A549 (cell line): ENCODE measurements at regions not wholly inside any gene's neighbourhood (a gene's known extent, or its start where the extent isn't known, plus 50 kb on each side); places are given as distances from the start of the nearest gene placed in this dataset.

ENCODE experiments used
- CEBPB ChIP-seq, 2 experiments: fragments of >200 bp in 1 of 2; sonication (Bioruptor Twin) in 1 of 2; formaldehyde crosslinking in 1 of 2; IDR thresholded peaks; 2 replicates each; pipeline ENCODE4 v1.6.1; 2012 to 2016
- CHD4 ChIP-seq: fragments of 200-600 bp; sonication (generic); IDR thresholded peaks from 2 replicates; pipeline ENCODE4 v1.6.1; 2016; ENCODE audit warnings: antibody characterized with exemption, mild to moderate bottlenecking, borderline replicate concordance
- GATA3 ChIP-seq: IDR thresholded peaks from 2 replicates; pipeline ENCODE4 v1.6.1; 2012; ENCODE audit warnings: borderline replicate concordance
- KDM1A ChIP-seq: fragments of 200-600 bp; sonication (generic); IDR thresholded peaks from 2 replicates; pipeline ENCODE4 v1.6.1; 2016; ENCODE audit warnings: low read depth, mild to moderate bottlenecking
- MAFK ChIP-seq: fragments of 450-650 bp; IDR thresholded peaks from 2 replicates; pipeline ENCODE4 v1.6.1; 2014; ENCODE audit not compliant: partially characterized antibody
- POLR2A ChIP-seq: IDR thresholded peaks from 2 replicates; pipeline ENCODE4 v1.6.1; 2012; ENCODE audit warnings: mild to moderate bottlenecking, low read length
- RAD21 ChIP-seq, 2 experiments: fragments of >200 bp in 1 of 2; sonication (Bioruptor Twin) in 1 of 2; formaldehyde crosslinking in 1 of 2; IDR thresholded peaks in 1 of 2; conservative IDR thresholded peaks in 1 of 2; 2 replicates in 1 of 2; 3 replicates in 1 of 2; pipeline ENCODE4 v1.6.1; 2012 to 2018; ENCODE audit warnings: inconsistent platforms in 1 of 2
- RFX5 ChIP-seq: fragments of 450-650 bp; IDR thresholded peaks from 2 replicates; pipeline ENCODE4 v1.7.1; 2014; ENCODE audit warnings: antibody characterized with exemption, mild to moderate bottlenecking, moderate library complexity
- TP53 ChIP-seq: fragments of 250-450 bp; sonication (Bioruptor Pico); IDR thresholded peaks from 2 replicates; pipeline ENCODE4 v1.5.0; 2021; ENCODE audit warnings: mild to moderate bottlenecking, moderate library complexity
- TF ChIP-seq, protein P1 (sequence below): fragments of >200 bp; sonication (Bioruptor Twin); formaldehyde crosslinking; IDR thresholded peaks from 3 replicates; pipeline ENCODE4 v1.5.1; 2016
- TF ChIP-seq, protein P2 (sequence below): fragments of >200 bp; sonication (Bioruptor Twin); formaldehyde crosslinking; IDR thresholded peaks from 2 replicates; pipeline ENCODE4 v1.6.1; 2016
- TF ChIP-seq, protein P3 (sequence below): IDR thresholded peaks from 2 replicates; pipeline ENCODE4 v1.6.1; 2012
- TF ChIP-seq, protein P4 (sequence below): IDR thresholded peaks from 2 replicates; pipeline ENCODE4 v1.6.1; 2012
- TF ChIP-seq, protein P5 (sequence below): fragments of 250-450 bp; sonication (Bioruptor Pico); IDR thresholded peaks from 2 replicates; pipeline ENCODE4 v1.5.0; 2021; ENCODE audit warnings: mild to moderate bottlenecking, moderate library complexity, borderline replicate concordance

DNA sequence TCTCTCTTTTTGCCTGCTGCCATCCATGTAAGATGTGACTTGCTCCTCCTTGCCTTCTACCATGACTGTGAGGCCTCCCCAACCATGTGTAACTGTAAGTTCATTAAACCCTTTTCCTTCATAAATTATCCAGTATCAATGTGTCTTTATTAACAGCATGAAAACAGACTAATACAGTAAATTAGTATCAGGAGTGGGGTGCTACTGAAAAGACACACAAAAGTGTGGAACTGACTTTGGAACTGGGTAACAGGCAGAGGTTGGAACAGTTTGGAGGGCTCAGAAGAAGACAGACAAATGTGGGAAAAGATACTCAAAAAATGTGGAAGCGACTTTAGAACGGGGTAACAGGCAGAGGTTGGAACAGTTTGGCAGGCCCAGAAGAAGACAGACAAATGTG, 189.4 kb downstream of the HTR1B start:
- TF ChIP-seq, protein P1, sequence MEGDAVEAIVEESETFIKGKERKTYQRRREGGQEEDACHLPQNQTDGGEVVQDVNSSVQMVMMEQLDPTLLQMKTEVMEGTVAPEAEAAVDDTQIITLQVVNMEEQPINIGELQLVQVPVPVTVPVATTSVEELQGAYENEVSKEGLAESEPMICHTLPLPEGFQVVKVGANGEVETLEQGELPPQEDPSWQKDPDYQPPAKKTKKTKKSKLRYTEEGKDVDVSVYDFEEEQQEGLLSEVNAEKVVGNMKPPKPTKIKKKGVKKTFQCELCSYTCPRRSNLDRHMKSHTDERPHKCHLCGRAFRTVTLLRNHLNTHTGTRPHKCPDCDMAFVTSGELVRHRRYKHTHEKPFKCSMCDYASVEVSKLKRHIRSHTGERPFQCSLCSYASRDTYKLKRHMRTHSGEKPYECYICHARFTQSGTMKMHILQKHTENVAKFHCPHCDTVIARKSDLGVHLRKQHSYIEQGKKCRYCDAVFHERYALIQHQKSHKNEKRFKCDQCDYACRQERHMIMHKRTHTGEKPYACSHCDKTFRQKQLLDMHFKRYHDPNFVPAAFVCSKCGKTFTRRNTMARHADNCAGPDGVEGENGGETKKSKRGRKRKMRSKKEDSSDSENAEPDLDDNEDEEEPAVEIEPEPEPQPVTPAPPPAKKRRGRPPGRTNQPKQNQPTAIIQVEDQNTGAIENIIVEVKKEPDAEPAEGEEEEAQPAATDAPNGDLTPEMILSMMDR = no peak
- TF ChIP-seq KDM1A = no peak
- no peak for TF ChIP-seq POLR2A
- TF ChIP-seq RAD21 (conservative IDR thresholded peaks at IDR 0.05 in 1 of 2, IDR thresholded peaks at IDR 0.05 in 1 of 2) = no peak
- TF ChIP-seq, protein P2, sequence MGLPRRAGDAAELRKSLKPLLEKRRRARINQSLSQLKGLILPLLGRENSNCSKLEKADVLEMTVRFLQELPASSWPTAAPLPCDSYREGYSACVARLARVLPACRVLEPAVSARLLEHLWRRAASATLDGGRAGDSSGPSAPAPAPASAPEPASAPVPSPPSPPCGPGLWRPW = no peak
- TF ChIP-seq MAFK = no peak
- TF ChIP-seq RFX5 = no peak
- TF ChIP-seq, protein P3, sequence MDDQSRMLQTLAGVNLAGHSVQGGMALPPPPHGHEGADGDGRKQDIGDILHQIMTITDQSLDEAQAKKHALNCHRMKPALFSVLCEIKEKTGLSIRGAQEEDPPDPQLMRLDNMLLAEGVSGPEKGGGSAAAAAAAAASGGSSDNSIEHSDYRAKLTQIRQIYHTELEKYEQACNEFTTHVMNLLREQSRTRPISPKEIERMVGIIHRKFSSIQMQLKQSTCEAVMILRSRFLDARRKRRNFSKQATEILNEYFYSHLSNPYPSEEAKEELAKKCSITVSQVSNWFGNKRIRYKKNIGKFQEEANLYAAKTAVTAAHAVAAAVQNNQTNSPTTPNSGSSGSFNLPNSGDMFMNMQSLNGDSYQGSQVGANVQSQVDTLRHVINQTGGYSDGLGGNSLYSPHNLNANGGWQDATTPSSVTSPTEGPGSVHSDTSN = no peak
- no peak for TF ChIP-seq GATA3
- TF ChIP-seq TP53 (CRISPR knock-in tag) = no peak
- TF ChIP-seq, protein P4, sequence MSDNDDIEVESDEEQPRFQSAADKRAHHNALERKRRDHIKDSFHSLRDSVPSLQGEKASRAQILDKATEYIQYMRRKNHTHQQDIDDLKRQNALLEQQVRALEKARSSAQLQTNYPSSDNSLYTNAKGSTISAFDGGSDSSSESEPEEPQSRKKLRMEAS = no peak
- no peak for TF ChIP-seq CHD4
- TF ChIP-seq, protein P5, sequence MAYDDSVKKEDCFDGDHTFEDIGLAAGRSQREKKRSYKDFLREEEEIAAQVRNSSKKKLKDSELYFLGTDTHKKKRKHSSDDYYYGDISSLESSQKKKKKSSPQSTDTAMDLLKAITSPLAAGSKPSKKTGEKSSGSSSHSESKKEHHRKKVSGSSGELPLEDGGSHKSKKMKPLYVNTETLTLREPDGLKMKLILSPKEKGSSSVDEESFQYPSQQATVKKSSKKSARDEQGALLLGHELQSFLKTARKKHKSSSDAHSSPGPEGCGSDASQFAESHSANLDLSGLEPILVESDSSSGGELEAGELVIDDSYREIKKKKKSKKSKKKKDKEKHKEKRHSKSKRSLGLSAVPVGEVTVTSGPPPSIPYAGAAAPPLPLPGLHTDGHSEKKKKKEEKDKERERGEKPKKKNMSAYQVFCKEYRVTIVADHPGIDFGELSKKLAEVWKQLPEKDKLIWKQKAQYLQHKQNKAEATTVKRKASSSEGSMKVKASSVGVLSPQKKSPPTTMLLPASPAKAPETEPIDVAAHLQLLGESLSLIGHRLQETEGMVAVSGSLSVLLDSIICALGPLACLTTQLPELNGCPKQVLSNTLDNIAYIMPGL = no peak
- no peak for TF ChIP-seq CEBPB (IDR thresholded peaks at IDR 0.05)
